ENCODE measurements at regions not wholly inside any gene's neighbourhood (a gene's known extent, or its start where the extent isn't known, plus 50 kb on each side); places are given as distances from the start of the nearest gene placed in this dataset.

GRCh38 chr9:30845136-30845535, 1539.3 kb upstream of the ACO1 start:
- intact Hi-C loops (cut with micrococcal nuclease) = no loop called here
- Histone ChIP-seq H3K36me3 (no peaks in the 10 kb centered on the region), H3K27me3 (ENCODE audit: low read depth) (no peaks in the 10 kb centered on the region), H3K27ac (replicated peaks) (no peak overlapping the region), H3K4me1 (no peaks in the 10 kb centered on the region), H3K9me3 (replicated peaks) (no peaks in the 10 kb centered on the region), H3K4me3 (no peak overlapping the region)
- TF ChIP-seq CTCF (IDR thresholded peaks at IDR 0.05; ENCODE audit: borderline replicate concordance) = no peak
- no peak for DNase-seq

- no peak for DNase-seq
- no peak overlapping the region for H3K27ac ChIP-seq (replicated peaks)
- no peak overlapping the region for H3K4me3 ChIP-seq
- H3K4me1 ChIP-seq = no peaks in the 10 kb centered on the region
- no peak for TF ChIP-seq CTCF (IDR thresholded peaks at IDR 0.05; ENCODE audit: borderline replicate concordance)
- peaks cover 8% of the 10 kb centered on the region for H3K9me3 ChIP-seq (replicated peaks)
- H3K27me3 ChIP-seq (ENCODE audit: low read depth) = no peaks in the 10 kb centered on the region
- H3K36me3 ChIP-seq = no peaks in the 10 kb centered on the region
- intact Hi-C loops (cut with micrococcal nuclease) = no loop called here
These were observed 1537.8 kb upstream of the ACO1 start for GRCh38 chr9:30846651-30847050.

GRCh38 chr9:30851600-30851999, 1532.8 kb upstream of the ACO1 start:
- intact Hi-C loops (cut with micrococcal nuclease) = no loop called here
- Histone ChIP-seq H3K4me1 (no peaks in the 10 kb centered on the region), H3K36me3 (no peaks in the 10 kb centered on the region), H3K4me3 (no peak overlapping the region), H3K27me3 (ENCODE audit: low read depth) (no peaks in the 10 kb centered on the region), H3K9me3 (replicated peaks) (peaks cover 11% of the 10 kb centered on the region), H3K27ac (replicated peaks) (no peak overlapping the region)
- TF ChIP-seq CTCF (IDR thresholded peaks at IDR 0.05; ENCODE audit: borderline replicate concordance) = no peak
- DNase-seq = no peak

- Histone ChIP-seq H3K4me1 (no peaks in the 10 kb centered on the region), H3K27me3 (ENCODE audit: low read depth) (no peaks in the 10 kb centered on the region), H3K36me3 (no peaks in the 10 kb centered on the region), H3K9me3 (replicated peaks) (no peaks in the 10 kb centered on the region), H3K27ac (replicated peaks) (no peak overlapping the region), H3K4me3 (no peak overlapping the region)
- DNase-seq = no peak
- intact Hi-C loops (cut with micrococcal nuclease) = no loop called here
- TF ChIP-seq CTCF (IDR thresholded peaks at IDR 0.05; ENCODE audit: borderline replicate concordance) = no peak
These were observed 1483.7 kb upstream of the ACO1 start for GRCh38 chr9:30900706-30901105.

GRCh38 chr9:30913331-30913730, 1471.1 kb upstream of the ACO1 start:
- no peak overlapping the region for H3K27ac ChIP-seq (replicated peaks)
- H3K27me3 ChIP-seq (ENCODE audit: low read depth) = no peaks in the 10 kb centered on the region
- no peak for TF ChIP-seq CTCF (IDR thresholded peaks at IDR 0.05; ENCODE audit: borderline replicate concordance)
- DNase-seq = no peak
- H3K4me3 ChIP-seq = no peak overlapping the region
- H3K4me1 ChIP-seq = no peaks in the 10 kb centered on the region
- intact Hi-C loops (cut with micrococcal nuclease) = loop anchor here (10.0 kb wide), 1 partner anchor 61 kb away; no protein-coding TSS in a partner anchor
- no peaks in the 10 kb centered on the region for H3K36me3 ChIP-seq
- peaks cover 17% of the 10 kb centered on the region for H3K9me3 ChIP-seq (replicated peaks)

GRCh38 chr9:30915451-30915850, 1469.0 kb upstream of the ACO1 start:
- Histone ChIP-seq H3K4me1 (no peaks in the 10 kb centered on the region), H3K27ac (replicated peaks) (no peak overlapping the region), H3K27me3 (ENCODE audit: low read depth) (no peaks in the 10 kb centered on the region), H3K9me3 (replicated peaks) (peaks cover 5% of the 10 kb centered on the region), H3K36me3 (no peaks in the 10 kb centered on the region), H3K4me3 (no peak overlapping the region)
- DNase-seq = no peak
- intact Hi-C loops (cut with micrococcal nuclease) = loop anchor here (5.0 to 10.0 kb wide), 2 partner anchors 37 to 59 kb away; no protein-coding TSS in a partner anchor
- TF ChIP-seq CTCF (IDR thresholded peaks at IDR 0.05; ENCODE audit: borderline replicate concordance) = no peak

All from left ventricle myocardium inferior (tissue), 1 donor.